ENCODE measurements at regions not wholly inside any gene's neighbourhood (a gene's known extent, or its start where the extent isn't known, plus 50 kb on each side); places are given as distances from the start of the nearest gene placed in this dataset.

DNA sequence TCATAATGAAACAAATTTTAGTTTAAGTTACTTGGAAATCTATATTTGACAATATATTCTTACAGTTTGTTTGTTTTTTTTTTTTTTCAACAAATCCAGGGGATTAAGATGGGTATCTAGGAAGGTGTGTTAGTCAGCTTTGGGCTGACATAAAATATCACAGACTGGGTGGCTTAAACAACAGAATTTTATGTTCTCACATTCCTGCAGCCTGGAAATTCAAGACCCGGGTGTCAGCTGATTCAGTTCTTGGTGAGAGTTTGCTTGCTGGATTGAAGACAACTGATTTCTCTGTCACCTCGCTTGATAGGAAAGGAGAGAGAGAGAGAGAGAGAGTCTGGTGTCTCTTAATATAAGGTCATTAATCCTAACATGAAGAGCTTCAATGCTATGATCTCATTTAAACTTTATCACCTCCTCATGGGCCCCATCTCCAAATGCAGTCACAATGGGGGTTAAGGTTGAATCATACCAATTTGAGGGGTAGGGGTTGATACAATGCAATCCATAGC is 465.2 kb downstream of the CENPC start:
- no peak for TF ChIP-seq POLR2A (IDR thresholded peaks at IDR 0.05)
- TF ChIP-seq POLR2AphosphoS5 (IDR thresholded peaks at IDR 0.05), result no peak
- no peak for TF ChIP-seq CTCF (IDR thresholded peaks at IDR 0.05)
